NCI-H146 treated with DMSO at 0.1 percent for 48 hours (cell line): ENCODE measurements at regions not wholly inside any gene's neighbourhood (a gene's known extent, or its start where the extent isn't known, plus 50 kb on each side); places are given as distances from the start of the nearest gene placed in this dataset.
"Not testable (repeated sequence)": the region's sequence is repeated elsewhere in the genome, so short reads cannot be mapped to it uniquely, and the experiment has no call there.

Experiments used
- DNase-seq: peaks from one replicate; lab custom pipeline; 2025; ENCODE audit not compliant: unreplicated experiment; lab: John Stamatoyannopoulos, UW

- DNase-seq: not testable (repeated sequence)
These were observed 182.5 kb upstream of the FAM20C start for GRCh38 chr7:9919-10318.

DNA sequence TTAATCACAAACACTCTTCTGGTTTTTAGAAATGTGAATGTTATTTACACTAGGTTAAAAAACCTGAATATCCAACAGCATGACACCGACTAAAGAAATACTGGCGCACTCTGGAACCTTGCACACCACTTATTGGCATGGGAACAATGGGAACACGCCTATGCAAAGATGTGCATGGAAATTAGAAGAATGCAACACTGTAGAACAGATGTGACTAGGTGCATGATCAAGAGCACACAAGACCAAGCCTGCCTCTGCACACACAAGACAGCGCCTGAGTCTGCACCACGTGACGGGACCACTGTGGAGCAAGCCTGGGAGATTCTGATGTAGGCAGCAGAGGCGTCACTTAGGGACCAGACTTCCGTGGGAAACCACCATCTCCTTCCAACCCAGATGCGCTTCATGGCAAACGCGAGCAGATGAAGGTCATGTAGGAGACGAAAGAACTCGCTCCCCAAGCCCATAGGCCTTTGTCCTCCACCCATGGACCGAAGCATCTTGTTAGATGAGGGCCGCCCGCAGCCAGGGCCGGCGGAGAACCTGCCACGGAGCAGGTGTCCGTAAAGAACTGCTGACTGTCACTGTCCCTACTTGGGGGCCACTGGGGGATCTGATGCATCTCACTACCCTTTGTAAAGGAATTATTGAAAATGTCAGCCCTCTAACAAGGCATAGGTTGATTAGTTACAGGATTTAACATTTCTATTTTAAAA, 159.6 kb upstream of the FAM20C start:
- not testable (repeated sequence) for DNase-seq

- DNase-seq: not testable (repeated sequence)
These were observed 157.2 kb upstream of the FAM20C start for GRCh38 chr7:35121-35541.

- DNase-seq: not testable (repeated sequence)
These were observed 155.8 kb upstream of the FAM20C start for GRCh38 chr7:36539-36938.

- not testable (repeated sequence) for DNase-seq
These were observed 154.7 kb upstream of the FAM20C start for GRCh38 chr7:37656-38055.

DNA sequence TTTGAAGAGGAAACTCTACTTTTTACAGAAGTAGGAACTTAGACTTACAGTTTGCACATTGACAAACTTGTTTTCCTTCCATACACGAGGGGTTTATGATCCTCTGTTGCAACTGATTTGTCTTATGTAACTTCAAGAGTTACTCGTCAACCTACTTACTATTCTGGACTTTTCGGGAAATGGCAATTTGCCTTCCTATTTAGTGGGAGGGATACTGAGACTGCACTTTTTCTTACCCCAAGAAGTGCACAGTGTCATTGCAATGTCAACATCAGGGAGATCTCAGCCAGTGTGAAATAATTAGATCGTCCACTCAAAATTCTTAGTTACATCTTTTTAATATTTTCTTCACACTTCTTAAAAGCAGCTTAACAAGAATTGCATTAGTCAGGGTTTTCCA, 153.9 kb upstream of the FAM20C start:
- DNase-seq: not testable (repeated sequence)

GRCh38 chr7:39984-40740, 152.2 kb upstream of the FAM20C start:
- not testable (repeated sequence) for DNase-seq

DNA sequence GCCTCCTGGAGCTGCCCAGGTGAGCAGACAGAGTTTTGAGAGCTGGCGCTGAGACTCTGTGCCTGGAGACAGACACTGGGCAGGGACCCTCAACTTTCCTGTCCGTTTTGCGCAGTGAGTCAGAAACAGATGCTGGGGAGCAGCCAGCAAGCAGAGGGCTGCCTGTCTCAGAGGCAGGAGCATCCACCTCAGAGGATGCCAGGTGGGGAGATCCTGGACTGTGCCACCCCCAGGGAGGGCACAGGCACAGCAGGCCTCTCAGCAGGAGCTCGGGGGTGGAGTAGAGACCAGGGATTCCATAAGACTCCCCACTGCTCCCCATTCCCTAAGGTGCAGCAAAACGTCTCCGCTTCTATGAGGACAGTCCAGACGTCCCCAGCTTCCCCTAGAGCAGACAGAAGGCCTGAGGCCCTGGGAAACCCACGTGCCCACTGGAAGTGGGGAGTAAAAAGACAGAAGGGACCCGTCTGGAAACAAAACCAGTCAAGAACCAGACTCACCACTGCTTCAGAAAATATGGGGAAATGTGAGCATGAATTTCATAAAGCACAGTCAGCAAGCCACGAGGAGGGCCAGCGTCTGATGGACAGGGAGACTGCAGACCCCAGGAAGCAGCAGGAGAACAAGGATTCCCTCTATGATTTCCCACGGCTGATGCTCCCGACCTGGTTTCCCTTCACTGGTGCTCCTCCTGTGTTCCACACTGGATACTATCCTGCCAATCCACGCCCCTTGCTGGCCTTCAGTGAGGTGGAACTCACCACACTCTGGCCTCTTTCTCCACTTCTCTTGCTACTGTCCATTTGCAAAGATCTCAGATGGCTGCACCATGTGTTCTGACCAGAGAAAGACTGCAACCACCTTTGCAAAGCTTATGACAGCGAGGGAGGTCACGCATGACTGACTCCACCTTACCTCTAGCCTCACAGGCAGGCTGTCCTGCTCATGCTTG, 151.3 kb upstream of the FAM20C start:
- no peak for DNase-seq

- no peak for DNase-seq
These were observed 150.3 kb upstream of the FAM20C start for GRCh38 chr7:41917-42565.

- no peak for DNase-seq
These were observed 148.4 kb upstream of the FAM20C start for GRCh38 chr7:43791-44540.

DNA sequence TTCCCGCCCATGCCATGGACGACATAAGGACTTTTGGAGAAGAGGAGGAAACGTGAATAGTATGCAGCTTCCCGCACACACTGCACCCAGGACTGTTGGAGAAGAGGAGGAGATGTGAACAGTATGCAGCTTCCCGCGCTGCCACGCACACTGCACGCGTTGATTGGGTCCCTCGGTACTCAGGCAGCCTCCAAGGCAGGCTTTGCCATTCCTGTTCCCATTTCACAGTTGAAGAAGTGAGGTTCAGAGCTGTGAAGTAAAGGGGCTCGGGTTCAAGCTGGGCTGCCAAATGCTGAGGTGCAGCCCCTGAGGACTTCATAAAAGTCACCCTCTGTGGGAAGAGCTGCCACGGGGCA, 147.9 kb upstream of the FAM20C start:
- DNase-seq: no peak

DNA sequence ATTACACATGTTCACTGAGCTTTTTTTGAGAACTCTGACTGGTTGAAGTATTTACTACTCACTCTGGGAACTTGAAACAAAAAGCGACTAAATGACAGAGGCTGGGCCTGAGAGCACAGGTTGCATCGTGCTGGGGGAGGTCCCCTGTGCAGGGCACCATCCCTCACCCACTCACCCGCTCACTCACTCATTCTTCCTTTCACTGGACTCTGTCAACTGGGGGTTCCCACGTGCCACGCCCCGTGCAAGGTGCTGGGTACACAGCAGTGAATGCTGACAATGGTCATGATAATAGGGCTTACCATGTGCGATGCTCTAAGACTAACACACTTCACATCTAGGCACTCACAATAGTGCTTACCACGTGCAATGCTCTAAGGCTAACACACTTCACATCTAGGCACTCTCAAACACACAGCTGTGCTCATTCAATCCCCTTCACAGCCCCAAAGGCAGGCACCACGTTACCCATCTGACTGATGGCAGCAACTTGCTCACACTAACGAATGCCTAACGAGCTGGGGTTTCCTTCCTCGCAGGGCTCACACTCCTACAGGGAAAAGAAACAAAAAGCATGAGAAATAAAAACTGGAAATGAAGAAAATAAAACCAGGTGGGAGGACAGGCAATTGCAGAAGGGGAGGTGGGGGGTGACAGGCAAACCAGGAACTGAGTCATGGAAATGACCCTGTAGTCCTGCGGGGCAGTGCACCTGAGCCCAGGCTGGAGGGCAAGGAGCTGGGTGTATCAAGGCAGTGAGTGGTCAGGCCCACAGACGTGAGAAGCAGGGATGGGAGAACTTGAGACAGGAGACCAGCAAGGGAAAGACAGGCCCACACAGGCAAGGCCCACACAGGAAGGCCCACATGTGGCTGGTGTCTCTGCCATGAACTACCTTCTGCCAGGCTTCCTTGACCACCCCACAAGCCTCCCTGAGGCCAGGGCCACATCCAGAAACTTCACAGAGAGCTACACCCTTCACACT, 147.0 kb upstream of the FAM20C start:
- DNase-seq: no peak

GRCh38 chr7:46123-46829, 146.1 kb upstream of the FAM20C start:
- no peak for DNase-seq

GRCh38 chr7:46830-47140, 145.6 kb upstream of the FAM20C start:
- no peak for DNase-seq

GRCh38 chr7:51456-52068, 140.8 kb upstream of the FAM20C start:
- no peak for DNase-seq

- no peak for DNase-seq
These were observed 140.3 kb upstream of the FAM20C start for GRCh38 chr7:52100-52499.

DNA sequence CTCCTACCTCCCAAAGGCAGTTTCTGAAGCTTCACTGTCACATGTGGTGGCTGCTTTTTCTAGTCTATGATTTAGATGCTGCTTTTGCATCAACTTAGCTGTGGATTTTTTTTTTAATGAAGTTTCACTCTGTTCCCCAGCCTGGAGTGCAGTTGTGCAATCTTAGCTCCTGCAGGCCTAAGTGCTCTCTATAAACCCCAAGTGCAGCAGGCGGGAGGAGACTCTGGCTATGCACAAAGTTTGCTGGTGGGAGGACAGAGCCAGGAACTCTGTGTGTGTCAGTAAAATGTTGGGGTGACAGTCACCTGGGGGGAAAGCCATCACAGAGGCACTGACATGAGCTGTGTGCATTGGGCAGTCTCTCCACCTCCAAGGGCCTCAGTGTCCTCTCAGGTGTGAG, 138.8 kb upstream of the FAM20C start:
- no peak for DNase-seq

DNA sequence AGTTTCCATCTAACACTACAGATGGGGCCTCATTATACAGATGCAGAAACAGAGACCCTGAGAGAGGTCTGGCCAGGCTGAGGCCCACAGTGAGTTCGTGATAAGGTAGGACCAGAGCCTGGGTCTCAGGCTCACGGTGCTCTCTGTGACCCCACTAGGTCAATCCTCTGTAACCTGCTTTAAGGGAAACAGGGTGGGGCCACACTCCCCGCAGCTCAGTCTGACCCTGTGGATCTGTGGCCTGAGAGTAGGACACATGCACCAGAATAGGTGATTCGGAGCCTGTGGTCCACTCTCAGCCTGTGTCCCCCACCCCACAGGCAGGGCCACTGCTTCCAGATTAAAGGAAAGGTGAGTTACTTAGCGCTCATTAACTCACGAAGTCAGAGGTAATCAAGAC, 137.8 kb upstream of the FAM20C start:
- DNase-seq: no peak
